ENCODE measurements at regions not wholly inside any gene's neighbourhood (a gene's known extent, or its start where the extent isn't known, plus 50 kb on each side); places are given as distances from the start of the nearest gene placed in this dataset.

GRCh38 chr2:129388870-129389269 is 590.6 kb upstream of the RAB6C start:
- peaks cover 8% of the 10 kb centered on the region; the same call in 1 of the 2 replicates for H3K9me3 ChIP-seq (ENCODE audit: control insufficient read depth, insufficient read depth, low read length)
- DNase-seq (ENCODE audit: low read depth, low spot score) = no peak
- CTCF ChIA-PET = no interaction called here
- H3K4me3 ChIP-seq (ENCODE audit: low read depth, low read length) = no peak overlapping the region
- no peak overlapping the region for H3K27ac ChIP-seq (ENCODE audit: low read depth, low read length)
- POLR2A ChIA-PET = no interaction called here
- H3K27me3 ChIP-seq (ENCODE audit: control insufficient read depth, insufficient read depth, low read length) = no peaks in the 10 kb centered on the region
- TF ChIP-seq CTCF (IDR thresholded peaks at IDR 0.05; ENCODE audit: low read depth, low read length) = no peak

GRCh38 chr2:129393816-129394215 is 585.6 kb upstream of the RAB6C start:
- no peak for TF ChIP-seq CTCF (IDR thresholded peaks at IDR 0.05; ENCODE audit: low read depth, low read length)
- Histone ChIP-seq H3K27me3 (ENCODE audit: control insufficient read depth, insufficient read depth, low read length) (no peaks in the 10 kb centered on the region), H3K27ac (ENCODE audit: low read depth, low read length) (no peak overlapping the region), H3K9me3 (ENCODE audit: control insufficient read depth, insufficient read depth, low read length) (peaks cover 3% of the 10 kb centered on the region; the same call in 1 of the 2 replicates), H3K4me3 (ENCODE audit: low read depth, low read length) (no peak overlapping the region)
- ChIA-PET POLR2A (no interaction called here), CTCF (no interaction called here)
- DNase-seq (ENCODE audit: low read depth, low spot score) = no peak

GRCh38 chr2:129396980-129397599 is 582.4 kb upstream of the RAB6C start:
- Histone ChIP-seq H3K27me3 (ENCODE audit: control insufficient read depth, insufficient read depth, low read length) (no peaks in the 10 kb centered on the region), H3K4me3 (ENCODE audit: low read depth, low read length) (no peak overlapping the region), H3K9me3 (ENCODE audit: control insufficient read depth, insufficient read depth, low read length) (peaks cover 3% of the 10 kb centered on the region), H3K27ac (ENCODE audit: low read depth, low read length) (no peak overlapping the region)
- no peak for DNase-seq (ENCODE audit: low read depth, low spot score)
- POLR2A ChIA-PET = no interaction called here
- CTCF ChIA-PET = no interaction called here
- TF ChIP-seq CTCF (IDR thresholded peaks at IDR 0.05; ENCODE audit: low read depth, low read length) = peak; percentile 33; the same call in 1 of the 2 replicates

- Histone ChIP-seq H3K9me3 (ENCODE audit: control insufficient read depth, insufficient read depth, low read length) (peaks cover 7% of the 10 kb centered on the region), H3K4me3 (ENCODE audit: low read depth, low read length) (no peak overlapping the region), H3K27ac (ENCODE audit: low read depth, low read length) (no peak overlapping the region), H3K27me3 (ENCODE audit: control insufficient read depth, insufficient read depth, low read length) (no peaks in the 10 kb centered on the region)
- DNase-seq (ENCODE audit: low read depth, low spot score) = no peak
- CTCF ChIA-PET = no interaction called here
- POLR2A ChIA-PET = no interaction called here
- TF ChIP-seq CTCF (IDR thresholded peaks at IDR 0.05; ENCODE audit: low read depth, low read length) = no peak
Measured at GRCh38 chr2:129400826-129401225, 578.6 kb upstream of the RAB6C start.

GRCh38 chr2:129402076-129402475 is 577.4 kb upstream of the RAB6C start:
- TF ChIP-seq CTCF (IDR thresholded peaks at IDR 0.05; ENCODE audit: low read depth, low read length) = no peak
- no peaks in the 10 kb centered on the region for H3K27me3 ChIP-seq (ENCODE audit: control insufficient read depth, insufficient read depth, low read length)
- no peak for DNase-seq (ENCODE audit: low read depth, low spot score)
- peaks cover 7% of the 10 kb centered on the region for H3K9me3 ChIP-seq (ENCODE audit: control insufficient read depth, insufficient read depth, low read length)
- no peak overlapping the region for H3K4me3 ChIP-seq (ENCODE audit: low read depth, low read length)
- POLR2A ChIA-PET = no interaction called here
- H3K27ac ChIP-seq (ENCODE audit: low read depth, low read length) = no peak overlapping the region
- CTCF ChIA-PET = no interaction called here

Measured in AG04450 (cell line).